H1 (cell line): ENCODE measurements at regions not wholly inside any gene's neighbourhood (a gene's known extent, or its start where the extent isn't known, plus 50 kb on each side); places are given as distances from the start of the nearest gene placed in this dataset.

Source experiments
- CTCF ChIA-PET: fragments of 300-600 bp; sonication (Branson Sonifier 250); formaldehyde crosslinking; loops from one replicate; lab custom pipeline; 2021; ENCODE audit not compliant: partially characterized antibody; lab: Charles Lee
- POLR2A ChIA-PET: fragments of 300-600 bp; sonication (Branson Sonifier 250); formaldehyde crosslinking; loops from one replicate; lab custom pipeline; 2021; ENCODE audit warnings: inconsistent platforms; ENCODE audit not compliant: partially characterized antibody; lab: Charles Lee
- DNase-seq, 2 experiments: peaks; one replicate each; pipeline versions ENCODE4 v3.0.0 to v3.0.0-alpha.2; 2010 to 2022; ENCODE audit warnings: low spot score in 2 of 2, low read depth in 1 of 2, mixed read lengths in 1 of 2
- FAIRE-seq: peaks from 2 replicates; lab custom pipeline; 2011; peaks lifted over from hg19 to GRCh38; lab: Jason Lieb, UNC
- H2AFZ ChIP-seq: 2 replicates; pipeline ENCODE4 v1.8.1; 2012; ENCODE audit warnings: low read length, inconsistent platforms
- H2AK5ac ChIP-seq: 2 replicates; pipeline ENCODE4 v1.6.1; 2013; ENCODE audit warnings: low read depth, low read length
- H2BK120ac ChIP-seq: replicated peaks from 2 replicates; pipeline ENCODE3; 2013; ENCODE audit warnings: low read depth, low read length, inconsistent platforms
- H2BK12ac ChIP-seq: 2 replicates; pipeline ENCODE4 v1.6.1; 2013; ENCODE audit warnings: low read depth, low read length
- H2BK15ac ChIP-seq: 2 replicates; pipeline ENCODE4 v1.6.1; 2013; ENCODE audit warnings: low read length
- H2BK20ac ChIP-seq: 2 replicates; pipeline ENCODE4 v1.6.1; 2013; ENCODE audit warnings: low read length
- H2BK5ac ChIP-seq: 2 replicates; pipeline ENCODE4 v1.6.1; 2013; ENCODE audit warnings: low read depth, low read length
- H3K14ac ChIP-seq: 2 replicates; pipeline ENCODE4 v1.6.1; 2013; ENCODE audit warnings: inconsistent platforms; ENCODE audit not compliant: insufficient read length
- H3K18ac ChIP-seq: 2 replicates; pipeline ENCODE4 v1.6.1; 2013; ENCODE audit warnings: low read length; ENCODE audit errors: extremely low read depth
- H3K23ac ChIP-seq: 2 replicates; pipeline ENCODE4 v1.6.1; 2013; ENCODE audit warnings: inconsistent platforms; ENCODE audit not compliant: insufficient read length
- H3K23me2 ChIP-seq: 2 replicates; pipeline ENCODE4 v1.6.1; 2013; ENCODE audit warnings: low read depth, low read length
- H3K27ac ChIP-seq: 2 replicates; pipeline ENCODE4 v1.6.1; 2011; ENCODE audit warnings: low read depth, low read length, inconsistent platforms
- H3K27me3 ChIP-seq, 4 experiments: replicated peaks in 1 of 4; 1 replicate in 1 of 4; 2 replicates in 3 of 4; pipeline versions ENCODE4 v1.6.1 to v1.8.1; 2011 to 2013; ENCODE audit warnings: low read length in 3 of 4, mild to moderate bottlenecking in 3 of 4, inconsistent platforms in 2 of 4, mixed read lengths in 2 of 4, moderate library complexity in 1 of 4; ENCODE audit not compliant: control insufficient read depth in 3 of 4, insufficient read depth in 3 of 4; ENCODE audit errors: extremely low read depth in 1 of 4
- H3K36me3 ChIP-seq, 4 experiments: 2 replicates each; pipeline versions ENCODE4 v1.6.1 to v1.8.1; 2011 to 2013; ENCODE audit warnings: mild to moderate bottlenecking in 4 of 4, low read length in 3 of 4, moderate library complexity in 2 of 4, control low read depth in 1 of 4, inconsistent platforms in 1 of 4; ENCODE audit not compliant: insufficient read depth in 4 of 4, control insufficient read depth in 2 of 4
- H3K4ac ChIP-seq: replicated peaks from 2 replicates; pipeline ENCODE3; 2013; ENCODE audit warnings: low read length, low read depth, mixed read lengths, inconsistent platforms; ENCODE audit not compliant: insufficient read length
- H3K4me1 ChIP-seq, 4 experiments: replicated peaks in 1 of 4; 1 replicate in 1 of 4; 2 replicates in 3 of 4; pipeline versions ENCODE4 v1.6.1 to v1.8.1; 2011 to 2013; ENCODE audit warnings: low read length in 3 of 4, inconsistent platforms in 2 of 4, mixed read lengths in 1 of 4; ENCODE audit not compliant: insufficient read depth in 4 of 4, control insufficient read depth in 3 of 4
- H3K4me2 ChIP-seq, 2 experiments: 2 replicates each; pipeline versions ENCODE4 v1.6.1 to v1.8.1; 2011 to 2013; ENCODE audit warnings: low read depth in 2 of 2, low read length in 2 of 2, control low read depth in 1 of 2, inconsistent platforms in 1 of 2, mild to moderate bottlenecking in 1 of 2; ENCODE audit not compliant: insufficient read depth in 1 of 2
- H3K4me3 ChIP-seq, 4 experiments: fragments of 200-600, 300-600 bp in 1 of 4; sonication (generic), shearing (Covaris generic), sonication (Bioruptor Twin) in 1 of 4; 2 replicates each; pipeline versions ENCODE4 v1.5.1 to v1.8.1; 2011 to 2016; ENCODE audit warnings: low read length in 4 of 4, low read depth in 3 of 4, control low read depth in 2 of 4, inconsistent platforms in 2 of 4, mild to moderate bottlenecking in 2 of 4, mixed read lengths in 1 of 4, moderate library complexity in 1 of 4; ENCODE audit not compliant: insufficient read depth in 2 of 4; ENCODE audit errors: extremely low read depth in 1 of 4
- H3K56ac ChIP-seq: replicated peaks from 2 replicates; pipeline ENCODE3; 2013; ENCODE audit warnings: low read depth, mild to moderate bottlenecking, mixed read lengths, low read length, inconsistent platforms; ENCODE audit not compliant: insufficient read length
- H3K79me1 ChIP-seq: 2 replicates; pipeline ENCODE4 v1.6.1; 2013; ENCODE audit warnings: low read depth, low read length, control low read depth
- H3K79me2 ChIP-seq, 2 experiments: 2 replicates each; pipeline versions ENCODE4 v1.6.1 to v1.8.1; 2012 to 2013; ENCODE audit warnings: low read length in 2 of 2, mild to moderate bottlenecking in 2 of 2, inconsistent platforms in 1 of 2; ENCODE audit not compliant: insufficient read depth in 2 of 2, control insufficient read depth in 1 of 2
- H3K9ac ChIP-seq, 4 experiments: replicated peaks in 1 of 4; 1 replicate in 1 of 4; 2 replicates in 3 of 4; pipeline versions ENCODE4 v1.6.1 to v1.8.1; 2011 to 2013; ENCODE audit warnings: low read depth in 3 of 4, low read length in 3 of 4, control low read depth in 2 of 4, mild to moderate bottlenecking in 2 of 4, moderate library complexity in 2 of 4, inconsistent platforms in 1 of 4; ENCODE audit errors: extremely low read depth in 1 of 4
- H3K9me3 ChIP-seq, 2 experiments: 2 replicates each; pipeline versions ENCODE4 v1.6.1 to v1.8.1; 2012 to 2013; ENCODE audit warnings: mild to moderate bottlenecking in 2 of 2, moderate library complexity in 2 of 2, control low read depth in 1 of 2, inconsistent platforms in 1 of 2, low read depth in 1 of 2, low read length in 1 of 2, mixed read lengths in 1 of 2; ENCODE audit not compliant: insufficient read depth in 2 of 2
- H4K20me1 ChIP-seq, 2 experiments: replicated peaks in 1 of 2; 2 replicates each; pipeline versions ENCODE3 to v1.8.1; 2011 to 2013; ENCODE audit warnings: inconsistent platforms in 2 of 2, low read length in 2 of 2, mild to moderate bottlenecking in 1 of 2; ENCODE audit not compliant: insufficient read depth in 2 of 2, control insufficient read depth in 1 of 2
- H4K5ac ChIP-seq: 2 replicates; pipeline ENCODE4 v1.6.1; 2013; ENCODE audit warnings: low read length, low read depth, mixed read lengths, inconsistent platforms; ENCODE audit not compliant: insufficient read length
- H4K8ac ChIP-seq: 2 replicates; pipeline ENCODE4 v1.8.0; 2013; ENCODE audit warnings: mild to moderate bottlenecking, moderate library complexity, low read length, inconsistent platforms; ENCODE audit not compliant: insufficient read depth; ENCODE audit errors: extremely low read depth
- H4K91ac ChIP-seq: replicated peaks from 2 replicates; pipeline ENCODE3; 2013; ENCODE audit warnings: low read length, mixed read lengths, inconsistent platforms; ENCODE audit not compliant: insufficient read length
- POLR2AphosphoS5 ChIP-seq: IDR thresholded peaks from 2 replicates; pipeline ENCODE4 v1.6.1; 2011; ENCODE audit warnings: low read depth, low read length
- POU5F1 ChIP-seq: IDR thresholded peaks from 2 replicates; pipeline ENCODE4 v1.6.1; 2011; ENCODE audit warnings: low read depth, mild to moderate bottlenecking, low read length, moderate library complexity
- RFX5 ChIP-seq: IDR thresholded peaks from 2 replicates; pipeline ENCODE4 v1.6.1; 2011; ENCODE audit warnings: low read depth, low read length, improper control_type of control experiment, borderline replicate concordance
- USF2 ChIP-seq: IDR thresholded peaks from 2 replicates; pipeline ENCODE4 v1.6.1; 2011; ENCODE audit warnings: low read length, improper control_type of control experiment
- WGBS, 2 experiments: shearing (Covaris generic) in 1 of 2; methylation state at CpG; one replicate each; pipeline versions ENCODE4 v1.1.6 to v1.1.7; 2013 to 2015; ENCODE audit warnings: low lambda C conversion rate in 2 of 2, mixed read lengths in 2 of 2, inconsistent platforms in 1 of 2, low coverage in 1 of 2, missing lambda C conversion rate in 1 of 2; ENCODE audit not compliant: insufficient replicate concordance in 2 of 2, insufficient coverage in 1 of 2, insufficient read length in 1 of 2; ENCODE audit errors: extremely low coverage in 1 of 2, missing lambda C conversion rate in 1 of 2; 5-methylcytosine and 5-hydroxymethylcytosine counted together

- FAIRE-seq: no peak
- no peak overlapping the region for H2BK15ac ChIP-seq
- H4K5ac ChIP-seq: no peak overlapping the region
- no peak overlapping the region for H3K14ac ChIP-seq
- H3K27me3 ChIP-seq: no peaks in the 10 kb centered on the region
- no peak overlapping the region for H3K23ac ChIP-seq
- no peak overlapping the region for H2AK5ac ChIP-seq
- H3K23me2 ChIP-seq: no peaks in the 10 kb centered on the region
- H3K27ac ChIP-seq: no peak overlapping the region
- no peak overlapping the region for H3K4ac ChIP-seq
- H3K9me3 ChIP-seq: no peaks in the 10 kb centered on the region
- H2AFZ ChIP-seq: no peak overlapping the region
- TF ChIP-seq POU5F1 (no peak), POLR2AphosphoS5 (no peak), USF2 (no peak), RFX5 (no peak)
- no peak overlapping the region for H3K9ac ChIP-seq
- no peak overlapping the region for H3K56ac ChIP-seq
- no peak overlapping the region for H4K8ac ChIP-seq
- H3K18ac ChIP-seq: no peak overlapping the region
- no peak overlapping the region for H3K4me3 ChIP-seq
- H2BK20ac ChIP-seq: no peak overlapping the region; the same call in 1 of the 2 replicates
- peaks cover 0 to 8% (median 3%) of the 10 kb centered on the region in 4 experiments; a peak in 2 of 7 replicates for H3K4me1 ChIP-seq
- WGBS, 2 experiments: 92% methylated on average over 3 of the region's 3 CpGs; no CpG with 5 or more reads in 1 of the 2 experiments
- ChIA-PET POLR2A (no interaction called here), CTCF (interaction anchor here (0.7 to 1.7 kb wide), 2 partner anchors 12 to 466 kb away, joined by 3 read pairs; no protein-coding TSS in a partner anchor)
- no peak overlapping the region for H2BK120ac ChIP-seq
- H2BK12ac ChIP-seq: no peak overlapping the region
- H4K91ac ChIP-seq: no peak overlapping the region
- no peak for DNase-seq
- H3K36me3 ChIP-seq: no peaks in the 10 kb centered on the region; a peak in 2 of 8 replicates
- no peaks in the 10 kb centered on the region for H3K79me2 ChIP-seq
- H4K20me1 ChIP-seq: no peaks in the 10 kb centered on the region
- no peak overlapping the region for H2BK5ac ChIP-seq
- H3K4me2 ChIP-seq: no peak overlapping the region
- no peaks in the 10 kb centered on the region for H3K79me1 ChIP-seq
These were observed 563.5 kb upstream of the CCDC54 start for GRCh38 chr3:106813742-106814141.
